ENCODE measurements at regions not wholly inside any gene's neighbourhood (a gene's known extent, or its start where the extent isn't known, plus 50 kb on each side); places are given as distances from the start of the nearest gene placed in this dataset.
"Not testable (repeated sequence)": the region's sequence is repeated elsewhere in the genome, so short reads cannot be mapped to it uniquely, and the experiment has no call there.

GRCh38 chr11:15667127-15667725 is 552.5 kb downstream of the INSC start:
- no peak for DNase-seq

DNA sequence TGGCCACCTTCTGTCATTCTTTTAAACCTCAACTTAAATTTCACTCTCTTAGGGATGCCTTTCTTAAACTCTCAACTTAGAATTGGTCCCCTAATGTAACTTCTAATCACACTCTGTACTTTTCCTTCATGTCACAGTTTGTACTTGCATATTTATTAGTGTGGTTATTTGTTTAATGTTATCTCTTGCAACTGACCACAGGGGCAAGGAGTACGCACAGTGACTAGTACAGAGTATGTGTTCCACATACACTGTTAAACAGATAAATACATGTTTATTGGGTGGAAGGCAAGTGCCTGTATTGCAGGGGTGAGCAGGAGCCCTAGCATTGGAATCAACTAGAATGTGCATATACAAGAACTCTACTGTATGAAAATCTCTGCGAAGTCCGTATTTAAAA is 554.0 kb downstream of the INSC start:
- DNase-seq, result no peak

- DNase-seq, result no peak
Measured at GRCh38 chr11:15670520-15671070, 555.9 kb downstream of the INSC start.

DNA sequence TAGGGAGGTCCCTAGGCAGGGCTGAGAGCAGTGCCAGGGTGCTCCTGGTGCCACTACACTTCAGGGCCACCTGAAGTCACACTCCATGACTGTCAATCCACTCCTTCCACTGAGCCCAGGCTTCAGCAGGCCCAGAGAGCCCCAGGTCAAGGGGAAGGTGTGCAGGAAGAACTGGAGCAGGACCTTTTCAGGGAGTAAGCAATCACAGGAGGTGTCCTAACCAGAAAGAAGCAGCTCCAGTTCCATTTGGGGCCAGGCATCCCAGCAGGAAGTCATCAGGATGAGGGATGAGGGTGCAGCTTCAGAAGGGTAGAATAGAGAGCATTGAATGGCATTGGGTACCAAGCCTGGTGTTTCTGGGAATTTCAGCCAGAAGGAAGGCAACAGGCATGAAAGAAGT is 556.5 kb downstream of the INSC start:
- no peak for DNase-seq

GRCh38 chr11:15672825-15673224 is 558.1 kb downstream of the INSC start:
- no peak for DNase-seq

GRCh38 chr11:15673408-15673831 is 558.7 kb downstream of the INSC start:
- DNase-seq, result no peak

GRCh38 chr11:15674756-15675155 is 560.0 kb downstream of the INSC start:
- DNase-seq, result no peak

DNA sequence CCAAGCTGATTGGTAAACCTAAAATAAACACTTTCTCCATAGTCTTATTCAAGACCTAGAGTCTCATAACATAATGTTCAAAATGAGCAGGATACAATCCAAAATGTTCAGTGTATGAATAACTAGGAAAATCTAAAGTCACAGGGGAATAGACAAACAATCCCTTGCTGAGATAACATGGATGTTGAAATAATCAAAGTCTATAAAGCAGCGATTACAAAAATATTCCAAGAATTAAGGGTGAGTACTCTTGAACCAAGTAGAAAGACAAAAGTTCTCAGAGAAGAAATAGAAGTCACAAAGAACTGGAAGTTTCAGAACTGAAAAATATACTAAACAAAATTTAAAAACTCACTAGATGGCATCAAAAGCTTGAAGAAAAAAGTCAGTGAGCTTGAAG is 561.0 kb downstream of the INSC start:
- no peak for DNase-seq

GRCh38 chr11:15677181-15677580 is 562.5 kb downstream of the INSC start:
- DNase-seq, result no peak

DNA sequence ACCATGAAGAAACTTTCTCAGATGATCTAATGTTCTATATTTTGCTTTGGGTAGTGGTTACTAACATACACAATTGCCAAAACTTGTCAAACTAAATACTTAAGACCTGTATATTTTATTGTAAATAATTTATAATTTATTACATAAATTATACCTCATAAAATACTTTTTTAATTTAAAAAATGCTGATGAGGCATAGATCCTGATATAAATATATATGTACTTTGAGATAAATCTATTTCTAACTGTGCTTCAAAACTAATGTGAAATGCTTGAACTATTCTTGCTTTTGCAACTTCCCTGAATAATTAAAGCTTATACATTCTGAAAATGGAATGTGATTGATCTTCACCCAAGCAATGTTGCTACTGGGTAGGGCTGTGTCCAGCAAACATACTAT is 568.8 kb downstream of the INSC start:
- no peak for DNase-seq

- no peak for DNase-seq
Measured at GRCh38 chr11:15685306-15685705, 570.6 kb downstream of the INSC start.

GRCh38 chr11:15686259-15686658 is 571.5 kb downstream of the INSC start:
- DNase-seq, result not testable (repeated sequence)

- DNase-seq, result no peak
Measured at GRCh38 chr11:15687342-15687741, 572.6 kb downstream of the INSC start.

DNA sequence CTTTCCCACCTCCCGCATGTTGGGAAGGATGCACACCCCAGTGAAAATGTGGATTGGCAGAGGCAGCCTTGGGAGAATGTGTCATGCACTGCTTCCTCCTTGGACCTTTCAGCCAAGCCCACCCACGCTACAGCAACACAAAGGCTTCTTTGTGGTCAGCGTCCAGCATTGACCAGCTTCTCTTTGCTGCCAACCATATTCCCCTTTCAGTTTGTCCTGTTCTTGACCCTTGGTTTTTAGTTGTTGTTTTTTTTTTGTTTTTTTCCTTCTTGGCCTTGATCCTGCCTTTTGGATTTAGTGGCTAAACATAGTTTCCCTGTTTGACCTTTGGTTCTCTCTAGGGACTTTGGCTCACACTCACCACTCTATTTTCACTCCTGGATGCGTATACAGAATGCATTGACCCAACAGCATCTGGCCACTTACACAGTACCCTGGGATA is 573.6 kb downstream of the INSC start:
- no peak for DNase-seq

GRCh38 chr11:15690320-15690719 is 575.6 kb downstream of the INSC start:
- no peak for DNase-seq

DNA sequence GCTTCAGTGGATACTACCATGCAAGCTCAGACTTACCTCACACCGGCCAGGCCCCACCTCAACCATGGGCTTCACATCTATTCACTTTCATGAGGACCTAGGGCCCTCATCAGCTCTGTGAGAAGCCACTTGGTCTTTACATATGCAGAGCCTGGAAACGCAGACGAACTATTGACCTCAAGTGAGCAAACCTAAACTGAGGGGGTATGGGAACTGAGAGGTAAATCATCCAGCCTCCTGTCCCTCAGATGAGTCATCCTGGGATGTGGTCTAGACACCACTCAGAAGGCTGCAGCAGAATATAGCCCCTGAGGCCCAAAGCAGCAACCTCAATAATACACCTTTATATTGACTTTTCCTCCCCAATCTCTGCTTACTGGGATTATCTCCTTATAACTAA is 578.0 kb downstream of the INSC start:
- DNase-seq, result no peak

DNA sequence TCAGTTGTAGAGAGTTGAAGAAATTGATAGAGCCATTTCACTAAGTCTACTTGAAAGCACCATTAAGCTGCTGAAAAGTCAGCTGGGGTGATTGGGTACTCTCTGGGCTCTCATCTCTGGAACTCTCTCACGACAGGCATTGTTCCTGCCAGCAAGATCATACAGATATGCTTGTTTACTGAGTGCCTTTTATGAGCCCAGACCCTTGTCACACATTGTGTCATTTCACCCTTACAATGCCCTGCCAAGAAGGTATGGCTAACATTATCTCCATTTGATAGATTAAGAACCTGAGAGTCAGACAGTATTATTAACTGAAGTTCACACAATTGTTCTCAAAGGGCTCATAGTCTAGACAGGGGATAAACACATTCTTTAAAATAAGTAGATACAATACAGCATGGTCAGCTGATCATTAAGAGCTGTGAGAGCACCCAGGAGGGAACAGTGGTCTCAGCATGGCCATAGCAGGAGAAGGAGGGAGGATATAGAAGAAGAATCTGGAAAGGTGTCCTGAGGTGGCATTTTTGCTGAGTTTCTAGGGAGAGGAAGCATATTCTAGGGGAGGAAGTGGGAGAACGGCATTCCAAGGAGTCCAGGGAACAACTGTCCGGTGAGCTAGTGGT is 580.5 kb downstream of the INSC start:
- no peak for DNase-seq

DNA sequence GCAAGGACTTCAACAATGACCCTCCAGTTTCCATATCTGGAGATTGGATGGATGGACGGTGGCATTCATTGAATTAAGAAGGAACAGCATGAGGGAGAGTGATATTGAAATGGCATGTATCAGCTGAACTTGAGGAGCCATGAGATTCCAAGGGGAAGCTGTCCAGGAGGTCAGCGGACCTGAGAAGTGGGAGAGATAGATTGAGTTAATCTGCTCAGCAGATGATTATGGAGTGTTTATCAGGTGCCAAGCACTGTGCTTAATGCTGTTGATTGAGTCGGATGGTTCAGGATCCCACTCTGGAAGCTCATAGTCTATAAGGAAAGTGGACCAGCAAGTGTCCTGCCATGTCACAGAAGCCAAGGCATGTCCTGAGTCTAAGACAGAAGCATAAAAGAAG is 581.3 kb downstream of the INSC start:
- no peak for DNase-seq

GRCh38 chr11:15697437-15698236 is 582.9 kb downstream of the INSC start:
- no peak for DNase-seq

- no peak for DNase-seq
Measured at GRCh38 chr11:15698855-15699254, 584.1 kb downstream of the INSC start.

DNA sequence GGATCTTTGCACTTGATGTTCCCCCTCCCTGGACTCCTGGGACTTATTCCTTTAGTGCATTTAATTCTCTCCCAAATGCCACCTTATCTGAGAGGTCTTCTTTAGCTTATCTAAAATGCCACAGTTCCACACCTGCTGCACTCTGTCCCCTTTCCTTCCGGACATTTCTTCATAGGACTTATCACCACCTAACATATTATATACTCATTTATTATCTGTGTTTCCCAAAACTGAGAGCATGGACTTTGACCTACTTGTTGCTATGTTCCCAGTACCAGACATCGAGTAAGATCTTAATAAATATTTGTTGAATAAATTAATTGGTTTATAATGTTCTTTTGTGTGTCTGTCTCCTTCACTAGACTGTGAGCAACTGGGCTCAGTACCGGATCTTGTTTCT is 585.3 kb downstream of the INSC start:
- DNase-seq, result no peak

- no peak for DNase-seq
Measured at GRCh38 chr11:15700456-15700855, 585.7 kb downstream of the INSC start.

DNA sequence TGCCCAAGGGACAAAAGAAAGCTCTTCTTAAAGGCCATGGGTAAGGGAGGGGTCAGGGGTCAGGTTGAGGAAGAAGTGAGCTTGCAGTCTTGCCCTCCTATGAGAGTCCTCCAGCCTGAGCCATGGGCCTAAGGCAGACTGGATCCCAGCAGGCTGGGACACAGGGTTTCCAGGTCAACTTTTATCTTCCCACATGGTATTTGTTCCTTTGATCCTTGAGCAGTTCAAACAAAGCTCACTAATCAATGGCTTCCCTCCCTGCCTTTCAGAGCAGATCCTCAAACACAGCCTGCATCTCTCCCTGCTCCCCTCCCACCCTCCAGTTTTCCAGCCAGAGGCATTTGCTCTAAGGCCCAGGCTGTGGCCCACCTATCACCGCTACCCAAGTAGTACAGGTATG is 589.3 kb downstream of the INSC start:
- no peak for DNase-seq

DNA sequence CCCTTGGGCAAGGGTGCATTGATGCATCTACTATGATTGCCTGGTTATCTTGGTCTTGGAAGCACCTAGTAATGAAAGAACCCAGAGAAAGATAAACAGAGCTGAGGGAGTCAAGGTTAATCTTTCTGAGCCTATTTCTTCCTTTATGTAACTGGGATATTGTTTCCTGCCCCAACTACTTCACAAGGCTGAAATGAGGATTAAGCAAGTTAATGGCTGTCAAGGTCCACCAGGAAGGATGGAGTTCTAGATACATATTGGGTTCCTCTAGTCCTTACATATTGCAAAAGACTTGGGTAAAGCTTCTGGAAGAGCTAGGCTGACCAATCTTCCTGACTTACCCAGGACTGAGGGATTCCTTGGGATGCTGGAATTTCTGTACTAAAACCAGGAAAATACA is 589.8 kb downstream of the INSC start:
- no peak for DNase-seq

All from activated gamma-delta T cell (primary cell).